ENCODE measurements at regions not wholly inside any gene's neighbourhood (a gene's known extent, or its start where the extent isn't known, plus 50 kb on each side); places are given as distances from the start of the nearest gene placed in this dataset.
A peak's percentile ranks its signal among the peaks of the same experiment; 100 is the strongest.

- DNase-seq, result peak; percentile 43
Measured at GRCh38 chr5:125134216-125135081, 388.0 kb upstream of the ZNF608 start.

DNA sequence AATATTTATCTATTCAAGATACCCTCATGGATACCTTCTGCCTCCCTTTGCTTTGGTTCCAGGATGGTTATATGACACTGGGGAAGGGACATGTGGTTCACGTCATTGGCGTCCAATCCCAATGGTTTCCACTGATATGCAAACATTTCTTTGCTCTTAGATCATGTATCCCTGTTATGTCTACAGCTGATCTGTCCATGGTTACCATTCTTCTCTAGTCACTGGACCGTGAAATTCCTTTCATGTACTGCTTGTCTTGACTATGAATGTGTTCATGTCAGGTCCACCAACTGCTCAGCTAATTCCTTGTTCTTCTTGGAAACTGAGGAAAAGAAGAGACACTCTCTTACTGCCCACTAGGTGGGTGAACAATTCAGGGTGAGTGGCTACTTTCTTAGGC, 391.1 kb upstream of the ZNF608 start:
- DNase-seq, result no peak

- DNase-seq, result no peak
Measured at GRCh38 chr5:125138266-125138665, 391.8 kb upstream of the ZNF608 start.

DNA sequence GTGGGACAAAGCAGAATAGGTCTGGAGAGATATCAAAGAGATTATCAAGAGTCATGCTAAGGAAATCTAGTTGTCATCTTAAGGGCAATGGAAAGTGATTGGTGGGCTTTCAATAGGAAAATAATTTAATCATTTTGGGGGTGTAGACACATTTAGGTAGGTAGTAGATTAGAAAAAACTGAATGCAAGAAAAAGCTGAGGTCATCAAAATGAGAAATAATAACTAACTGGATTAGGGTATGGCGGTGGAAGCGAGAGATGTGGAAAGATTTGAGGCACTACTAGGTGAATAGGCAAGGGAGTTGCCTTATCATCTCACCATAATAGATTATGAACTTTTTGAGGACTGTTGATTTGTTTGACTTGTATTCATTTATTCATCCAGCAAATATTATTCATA, 393.2 kb upstream of the ZNF608 start:
- no peak for DNase-seq

- DNase-seq, result no peak
Measured at GRCh38 chr5:125140220-125140619, 393.8 kb upstream of the ZNF608 start.

- peak; percentile 87 for DNase-seq
Measured at GRCh38 chr5:125140855-125141254, 394.4 kb upstream of the ZNF608 start.

- no peak for DNase-seq
Measured at GRCh38 chr5:125142458-125142857, 396.0 kb upstream of the ZNF608 start.

DNA sequence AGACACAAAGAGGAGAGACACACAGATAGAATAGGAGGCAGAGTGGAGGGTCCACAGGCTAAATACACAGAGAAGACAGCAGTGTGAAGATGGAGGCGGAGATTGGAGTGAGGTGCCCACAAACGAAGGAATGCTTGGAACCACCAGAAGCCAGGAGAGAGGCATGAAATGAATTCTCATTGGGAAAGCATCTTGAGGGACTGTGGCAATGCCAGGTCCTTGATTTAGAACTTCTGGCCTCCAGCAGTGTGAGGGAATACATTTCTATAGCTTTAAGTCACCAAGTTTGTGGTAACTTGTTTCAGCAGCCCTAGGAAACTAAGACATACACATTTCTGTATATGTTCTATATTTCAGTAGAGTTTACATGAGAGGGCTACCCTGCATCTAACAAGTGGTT, 396.6 kb upstream of the ZNF608 start:
- no peak for DNase-seq

- DNase-seq, result no peak
Measured at GRCh38 chr5:125148076-125148475, 401.6 kb upstream of the ZNF608 start.

- DNase-seq, result no peak
Measured at GRCh38 chr5:125148706-125149105, 402.3 kb upstream of the ZNF608 start.

DNA sequence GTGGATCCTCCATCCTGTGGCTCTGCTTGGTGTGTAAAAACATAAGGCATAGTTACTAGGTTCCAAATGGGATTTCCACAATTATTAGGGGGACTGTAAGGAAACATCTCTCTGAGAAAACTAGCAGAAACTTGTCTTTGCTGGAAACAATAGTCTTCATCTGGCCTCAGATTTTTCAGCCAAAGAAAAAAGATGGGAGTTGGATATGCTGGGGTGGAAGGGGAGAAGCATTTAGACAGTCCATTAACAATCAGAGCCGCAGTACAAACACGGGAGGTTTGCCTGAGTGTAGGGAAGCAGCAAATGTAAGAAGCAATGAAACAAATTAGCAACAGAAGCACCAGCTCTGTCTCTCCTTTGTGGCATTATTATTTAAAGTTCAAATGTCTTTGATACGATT, 402.7 kb upstream of the ZNF608 start:
- DNase-seq, result no peak

- DNase-seq, result no peak
Measured at GRCh38 chr5:125149527-125149926, 403.1 kb upstream of the ZNF608 start.

- peak; percentile 65 for DNase-seq
Measured at GRCh38 chr5:125150041-125150669, 403.7 kb upstream of the ZNF608 start.

- DNase-seq, result no peak
Measured at GRCh38 chr5:125151150-125151900, 404.9 kb upstream of the ZNF608 start.

DNA sequence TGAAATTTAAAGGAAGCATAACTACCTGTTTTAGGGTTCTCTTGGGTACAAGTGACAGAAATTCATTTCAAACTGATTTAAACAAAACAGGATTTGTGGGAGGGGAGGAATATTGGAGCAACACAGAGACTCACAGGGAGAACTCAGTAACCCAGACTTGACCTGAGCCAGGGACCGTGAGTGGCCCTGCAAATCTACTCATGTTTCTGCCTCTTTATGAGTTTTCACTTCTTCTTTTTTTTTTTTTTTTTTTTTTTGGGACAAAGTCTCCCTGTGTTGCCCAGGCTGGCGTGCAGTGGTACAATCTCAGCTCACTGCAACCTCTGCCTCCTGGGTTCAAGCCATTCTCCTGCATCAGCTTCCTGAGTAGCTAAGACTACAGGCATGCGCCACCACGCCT, 405.6 kb upstream of the ZNF608 start:
- DNase-seq, result no peak

DNA sequence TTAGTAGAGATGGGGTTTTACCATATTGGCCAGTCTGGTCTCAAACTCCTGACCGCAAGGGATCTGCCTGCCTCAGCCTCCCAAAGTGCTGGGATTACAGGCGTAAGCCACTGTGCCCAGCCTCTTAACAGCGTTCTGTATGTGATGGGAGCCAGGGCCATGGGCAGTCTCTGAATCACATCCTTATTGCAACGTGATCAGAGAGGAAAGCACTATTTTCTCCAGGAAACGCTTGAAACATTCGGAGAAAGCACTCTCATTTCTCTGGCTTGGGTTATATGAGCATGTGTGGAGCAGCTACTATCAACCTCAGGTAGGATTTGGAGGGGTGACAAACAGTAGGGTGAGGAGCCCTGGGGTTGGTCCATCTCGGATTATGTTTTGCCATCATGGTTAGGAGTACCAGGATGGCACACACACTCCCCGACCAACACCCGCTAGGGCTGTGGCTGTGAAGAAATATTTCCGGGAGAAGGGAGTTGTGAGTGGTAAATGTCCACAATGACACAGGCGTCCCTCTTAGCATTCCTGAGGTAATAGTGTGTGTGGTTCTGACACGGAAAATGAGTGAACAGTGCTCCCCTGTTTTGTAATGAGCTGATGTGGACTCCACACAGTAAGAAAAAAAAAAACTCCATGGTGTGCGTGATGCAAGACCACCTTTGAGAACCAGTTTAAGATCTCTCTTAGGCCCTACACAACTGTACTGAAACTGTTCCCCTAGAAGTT, 406.2 kb upstream of the ZNF608 start:
- DNase-seq, result no peak

- DNase-seq, result no peak
Measured at GRCh38 chr5:125153231-125153630, 406.8 kb upstream of the ZNF608 start.

- peak; percentile 63 for DNase-seq
Measured at GRCh38 chr5:125154301-125155110, 408.1 kb upstream of the ZNF608 start.

DNA sequence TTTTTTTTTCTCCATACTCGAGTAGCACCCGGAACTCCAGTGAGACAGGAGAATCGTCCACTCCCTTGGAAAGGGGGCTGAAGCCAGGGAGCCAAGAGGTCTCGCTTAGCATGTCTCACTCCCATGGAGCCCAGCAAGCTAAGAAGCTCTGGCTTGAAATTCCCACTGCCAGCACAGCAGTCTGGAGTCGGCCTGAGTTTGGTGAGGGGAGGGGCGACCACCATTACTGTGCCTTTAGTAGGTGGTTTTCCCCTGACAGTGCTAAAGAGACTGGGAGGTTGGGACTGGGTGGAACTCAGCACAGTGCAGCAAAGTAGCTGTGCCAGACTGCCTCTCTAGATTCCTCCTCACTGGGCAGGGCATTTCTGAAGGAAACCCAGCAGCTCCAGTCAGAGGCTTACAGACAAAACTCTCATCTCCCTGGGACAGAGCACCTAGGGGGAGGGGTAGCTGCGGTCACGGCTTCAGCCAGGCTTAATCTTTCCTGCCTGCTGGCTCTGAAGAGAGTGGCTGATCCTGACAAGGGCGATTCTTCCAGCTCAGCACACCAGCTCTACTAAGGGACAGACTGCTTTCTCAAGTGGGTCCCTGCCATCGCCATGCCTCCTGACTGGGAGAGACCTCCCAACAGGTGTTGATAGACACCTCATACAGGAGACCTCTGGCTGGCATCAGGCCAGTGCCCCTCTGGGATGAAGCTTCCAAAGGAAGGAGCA, 414.5 kb upstream of the ZNF608 start:
- DNase-seq, result no peak

DNA sequence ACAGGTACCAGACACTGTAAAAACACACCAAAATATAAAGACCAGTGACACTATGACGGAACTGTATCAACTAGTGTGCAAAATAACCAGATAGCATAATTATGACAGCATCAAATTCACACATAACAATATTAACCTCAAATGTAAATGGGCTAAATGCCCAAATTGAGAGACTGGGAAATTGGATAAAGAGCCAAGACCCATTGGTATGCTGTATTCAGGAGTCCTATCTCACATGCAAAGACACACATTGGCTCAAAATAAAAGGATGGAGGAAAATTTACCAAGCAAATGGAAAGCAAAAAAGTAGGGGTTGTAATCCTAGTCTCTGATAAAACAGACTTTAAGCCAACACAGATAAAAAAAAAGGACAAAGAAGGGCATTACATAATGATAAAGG, 416.3 kb upstream of the ZNF608 start:
- DNase-seq, result no peak

DNA sequence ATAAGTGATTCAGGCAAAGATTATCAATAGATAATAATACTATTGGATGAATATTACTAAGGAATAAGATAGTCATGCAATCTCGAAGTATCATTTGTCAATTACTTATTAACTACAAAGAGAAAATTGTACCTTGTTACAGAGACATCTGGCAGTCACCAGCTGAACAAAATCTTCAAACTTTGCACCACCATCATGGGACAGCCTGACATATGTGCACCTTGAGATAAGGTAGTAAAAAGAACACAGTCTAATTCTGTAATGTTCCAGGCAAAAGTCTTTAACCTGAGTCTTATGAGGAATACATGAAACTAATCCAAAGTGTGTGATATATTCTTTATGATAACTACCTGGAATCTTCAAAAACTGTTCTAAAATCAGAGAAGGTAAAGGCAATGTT, 423.0 kb upstream of the ZNF608 start:
- DNase-seq, result no peak
